LNCaP clone FGC (cell line): ENCODE measurements at regions not wholly inside any gene's neighbourhood (a gene's known extent, or its start where the extent isn't known, plus 50 kb on each side); places are given as distances from the start of the nearest gene placed in this dataset.
"Not testable (repeated sequence)": the region's sequence is repeated elsewhere in the genome, so short reads cannot be mapped to it uniquely, and the experiment has no call there.

Source experiments
- DNase-seq: peaks from one replicate; pipeline ENCODE4 v3.0.0-alpha.2; 2011; ENCODE audit warnings: low read depth
- H3K4me3 ChIP-seq: 2 replicates; pipeline ENCODE4 v1.5.1; 2011; ENCODE audit warnings: mild to moderate bottlenecking, low read depth, low read length, control low read depth
- TF ChIP-seq, protein P1 (sequence below): IDR thresholded peaks from 2 replicates; pipeline ENCODE4 v1.5.1; 2012; ENCODE audit warnings: mild to moderate bottlenecking; ENCODE audit not compliant: control insufficient read depth, insufficient read depth; ENCODE audit errors: extremely low read depth

DNA sequence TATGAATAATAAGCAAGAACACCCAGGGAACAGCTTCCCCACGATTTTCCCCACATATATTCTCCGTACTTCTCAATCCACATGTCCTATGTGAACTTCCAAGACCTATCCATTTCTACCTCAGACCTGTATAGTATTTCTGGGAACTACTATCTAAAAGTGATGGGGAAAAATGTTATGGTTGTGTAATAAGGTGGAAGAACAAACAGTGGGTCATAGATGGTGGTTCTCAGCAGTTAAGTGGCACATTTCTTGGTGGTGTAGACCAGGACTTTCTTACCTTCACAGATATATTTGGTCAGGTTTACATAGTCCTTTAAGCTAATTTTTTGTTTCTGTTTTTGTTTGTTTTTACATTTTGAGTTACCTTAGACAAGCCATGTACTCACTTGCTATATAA is 675.1 kb downstream of the GBE1 start:
- TF ChIP-seq, protein P1, sequence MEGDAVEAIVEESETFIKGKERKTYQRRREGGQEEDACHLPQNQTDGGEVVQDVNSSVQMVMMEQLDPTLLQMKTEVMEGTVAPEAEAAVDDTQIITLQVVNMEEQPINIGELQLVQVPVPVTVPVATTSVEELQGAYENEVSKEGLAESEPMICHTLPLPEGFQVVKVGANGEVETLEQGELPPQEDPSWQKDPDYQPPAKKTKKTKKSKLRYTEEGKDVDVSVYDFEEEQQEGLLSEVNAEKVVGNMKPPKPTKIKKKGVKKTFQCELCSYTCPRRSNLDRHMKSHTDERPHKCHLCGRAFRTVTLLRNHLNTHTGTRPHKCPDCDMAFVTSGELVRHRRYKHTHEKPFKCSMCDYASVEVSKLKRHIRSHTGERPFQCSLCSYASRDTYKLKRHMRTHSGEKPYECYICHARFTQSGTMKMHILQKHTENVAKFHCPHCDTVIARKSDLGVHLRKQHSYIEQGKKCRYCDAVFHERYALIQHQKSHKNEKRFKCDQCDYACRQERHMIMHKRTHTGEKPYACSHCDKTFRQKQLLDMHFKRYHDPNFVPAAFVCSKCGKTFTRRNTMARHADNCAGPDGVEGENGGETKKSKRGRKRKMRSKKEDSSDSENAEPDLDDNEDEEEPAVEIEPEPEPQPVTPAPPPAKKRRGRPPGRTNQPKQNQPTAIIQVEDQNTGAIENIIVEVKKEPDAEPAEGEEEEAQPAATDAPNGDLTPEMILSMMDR, result no peak
- H3K4me3 ChIP-seq, result no peak overlapping the region
- DNase-seq, result no peak

DNA sequence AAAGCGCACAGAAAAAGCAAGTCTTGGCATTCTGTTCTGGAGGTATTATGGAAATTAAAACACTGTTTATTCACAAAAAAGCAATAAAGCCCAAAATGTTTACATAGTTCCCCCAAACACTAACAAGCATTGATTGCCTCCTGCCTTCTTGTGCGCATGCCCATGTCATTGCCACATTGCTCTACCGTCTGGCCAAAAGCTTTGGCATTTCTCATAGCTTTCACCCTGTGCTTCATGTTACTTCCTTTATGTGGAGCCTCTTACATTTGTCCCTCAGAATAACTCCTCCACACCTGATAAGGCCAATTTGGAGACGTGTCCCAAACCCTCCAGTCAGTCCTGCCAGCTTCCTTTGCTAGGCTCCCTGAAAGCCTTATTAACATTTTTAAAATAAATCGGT is 680.8 kb downstream of the GBE1 start:
- H3K4me3 ChIP-seq, result no peak overlapping the region
- no peak for DNase-seq
- TF ChIP-seq, protein P1, result no peak

DNA sequence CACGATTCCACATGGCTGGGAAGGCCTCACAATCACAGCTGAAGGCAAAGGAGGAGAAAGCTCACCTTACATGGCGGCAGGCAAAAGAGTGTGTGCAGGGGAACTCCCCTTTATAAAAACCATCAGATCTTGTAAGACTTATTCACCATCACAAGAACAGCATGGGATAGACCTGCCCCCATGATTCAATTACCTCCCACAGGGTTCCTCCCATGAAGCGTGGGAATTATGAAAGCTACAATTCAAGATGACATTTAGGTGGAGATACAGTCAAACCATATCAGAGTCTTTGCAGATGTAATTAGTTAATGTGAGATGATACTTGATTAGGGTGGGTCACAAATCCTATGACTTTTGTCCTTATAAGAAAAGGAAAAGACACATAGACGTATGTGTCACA is 688.9 kb downstream of the GBE1 start:
- H3K4me3 ChIP-seq, result no peak overlapping the region
- DNase-seq, result no peak
- TF ChIP-seq, protein P1, result no peak

DNA sequence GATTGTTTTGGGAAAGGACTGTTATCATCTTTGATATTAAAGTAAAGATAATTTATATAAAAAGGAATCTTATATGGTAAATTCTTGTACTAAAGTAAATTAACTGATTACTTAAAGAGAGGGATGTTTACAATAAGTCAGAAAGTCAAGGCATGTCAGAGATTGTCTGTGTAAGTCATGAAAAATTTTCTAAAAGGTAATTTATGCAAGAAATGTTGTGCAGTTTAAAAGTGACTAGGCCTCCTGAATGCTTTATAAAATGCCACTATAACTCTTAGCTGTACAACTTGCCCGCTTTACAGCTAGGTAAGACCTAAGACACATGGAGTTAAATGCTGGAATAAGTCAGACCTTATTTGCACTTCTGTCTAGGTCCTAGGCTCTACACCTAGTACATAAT is 692.9 kb downstream of the GBE1 start:
- TF ChIP-seq, protein P1, result no peak
- no peak for DNase-seq
- H3K4me3 ChIP-seq, result no peak overlapping the region

DNA sequence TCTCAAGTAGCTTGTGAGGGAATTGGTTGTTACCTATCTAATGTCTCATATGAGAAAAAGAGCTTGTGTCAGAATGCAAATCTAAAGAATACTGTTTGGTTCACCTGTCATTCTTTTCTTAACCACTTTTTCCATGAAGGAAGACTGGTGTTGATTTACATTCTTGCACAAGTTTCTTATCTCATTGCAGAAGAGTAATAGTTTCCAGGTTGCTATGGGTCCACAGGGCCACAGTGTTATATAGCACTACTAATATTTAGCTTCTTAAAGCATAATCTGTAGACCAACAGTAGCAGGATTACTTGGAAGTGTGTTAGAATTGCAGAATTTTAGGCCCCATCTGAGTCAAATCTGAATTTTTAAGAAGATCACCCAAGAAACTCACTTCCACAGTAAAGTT is 697.5 kb downstream of the GBE1 start:
- TF ChIP-seq, protein P1, result no peak
- no peak for DNase-seq
- no peak overlapping the region for H3K4me3 ChIP-seq

DNA sequence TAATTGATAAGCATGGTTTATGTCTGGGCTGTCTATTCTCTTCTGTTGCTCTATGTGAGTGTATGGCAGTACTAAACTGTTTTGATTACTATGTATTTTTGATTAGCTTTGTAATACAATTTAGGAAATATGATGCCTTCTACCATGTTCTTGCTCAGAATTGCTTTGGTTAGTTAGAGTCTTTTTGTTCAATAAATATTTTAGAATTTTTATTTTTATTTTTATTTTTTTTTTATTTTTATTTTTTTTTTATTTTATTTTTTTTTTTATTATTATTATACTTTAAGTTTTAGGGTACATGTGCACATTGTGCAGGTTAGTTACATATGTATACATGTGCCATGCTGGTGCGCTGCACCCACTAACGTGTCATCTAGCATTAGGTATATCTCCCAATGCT is 710.3 kb downstream of the GBE1 start:
- not testable (repeated sequence) for H3K4me3 ChIP-seq, DNase-seq

DNA sequence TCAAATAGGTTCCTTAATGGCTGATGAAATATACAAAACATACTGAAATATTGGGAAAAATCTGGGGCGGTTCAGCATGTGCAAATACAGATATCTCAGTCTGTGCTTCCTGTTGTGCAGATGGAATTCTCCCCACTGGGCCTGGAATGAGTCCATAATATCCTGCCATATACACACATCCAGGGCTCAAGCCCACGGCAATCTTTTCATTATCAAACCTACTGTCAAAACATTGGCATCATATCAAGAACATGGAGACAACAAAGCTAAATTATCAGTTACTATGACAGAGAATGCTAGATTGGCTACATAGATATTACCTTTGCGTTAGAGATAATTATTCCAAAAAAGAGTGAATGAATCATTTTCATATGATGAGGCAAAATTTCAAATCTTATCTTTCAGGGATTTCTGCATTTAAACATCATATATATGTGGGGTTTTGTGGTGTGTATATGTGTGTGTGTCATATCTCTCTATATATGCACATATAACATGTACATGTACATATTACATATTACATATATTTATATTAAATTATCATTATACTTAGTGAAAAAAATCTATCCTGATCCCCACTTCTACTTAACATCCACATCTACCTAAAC is 713.3 kb downstream of the GBE1 start:
- DNase-seq, result no peak
- H3K4me3 ChIP-seq, result no peak overlapping the region
- TF ChIP-seq, protein P1, result no peak
